CD14-positive monocyte (primary cell): ENCODE measurements at regions not wholly inside any gene's neighbourhood (a gene's known extent, or its start where the extent isn't known, plus 50 kb on each side); places are given as distances from the start of the nearest gene placed in this dataset.

ENCODE experiments used
- DNase-seq, 3 donors: peaks; one replicate each; pipeline ENCODE4 v3.0.0-alpha.2; 2011 to 2022
- H2AFZ ChIP-seq: 2 replicates; pipeline ENCODE4 v1.6.0; 2012; ENCODE audit warnings: mild to moderate bottlenecking, low read depth, low read length, inconsistent platforms; ENCODE audit not compliant: insufficient read depth, poor library complexity, severe bottlenecking
- H3K27ac ChIP-seq, 2 donors: 1 replicate in 1 of 2; 2 replicates in 1 of 2; pipeline ENCODE4 v1.5.1; 2012 to 2013; ENCODE audit warnings: low read length in 2 of 2, control low read depth in 1 of 2, inconsistent platforms in 1 of 2, low read depth in 1 of 2, mild to moderate bottlenecking in 1 of 2
- H3K27me3 ChIP-seq, 2 donors: one replicate each; pipeline versions ENCODE4 v1.6.0 to v1.6.1; 2011 to 2013; ENCODE audit warnings: low read length in 2 of 2; ENCODE audit not compliant: control insufficient read depth in 2 of 2, insufficient read depth in 2 of 2
- H3K36me3 ChIP-seq, 2 donors: replicated peaks in 1 of 2; 1 replicate in 1 of 2; 2 replicates in 1 of 2; pipeline versions ENCODE4 v1.5.1 to v1.6.1; 2012 to 2013; ENCODE audit warnings: low read length in 2 of 2, control low read depth in 1 of 2, inconsistent platforms in 1 of 2, mild to moderate bottlenecking in 1 of 2; ENCODE audit not compliant: insufficient read depth in 2 of 2, control insufficient read depth in 1 of 2
- H3K4me1 ChIP-seq, 2 donors: 1 replicate in 1 of 2; 2 replicates in 1 of 2; pipeline versions ENCODE4 v1.5.1 to v1.6.1; 2012 to 2013; ENCODE audit warnings: low read length in 2 of 2, control low read depth in 1 of 2, inconsistent platforms in 1 of 2, mild to moderate bottlenecking in 1 of 2, moderate library complexity in 1 of 2; ENCODE audit not compliant: insufficient read depth in 2 of 2, control insufficient read depth in 1 of 2
- H3K4me2 ChIP-seq: replicated peaks from 2 replicates; pipeline ENCODE3; 2012; ENCODE audit warnings: low read length, moderate library complexity, mild to moderate bottlenecking; ENCODE audit not compliant: poor library complexity, severe bottlenecking; ENCODE audit errors: extremely low read depth
- H3K4me3 ChIP-seq, 3 experiments: fragments of 200-600 bp in 1 of 3; sonication (generic) in 1 of 3; replicated peaks in 1 of 3; 1 replicate in 2 of 3; 2 replicates in 1 of 3; pipeline ENCODE4 v1.5.1; 2011 to 2013; ENCODE audit warnings: low read length in 3 of 3, mild to moderate bottlenecking in 3 of 3, control low read depth in 2 of 3, low read depth in 2 of 3, inconsistent platforms in 1 of 3, moderate library complexity in 1 of 3
- H3K79me2 ChIP-seq: 2 replicates; pipeline ENCODE4 v1.6.0; 2012; ENCODE audit warnings: mild to moderate bottlenecking, control low read depth, inconsistent platforms, low read length, moderate library complexity; ENCODE audit not compliant: insufficient read depth
- H3K9ac ChIP-seq: 2 replicates; pipeline ENCODE4 v1.6.0; 2017; ENCODE audit warnings: low read length, mild to moderate bottlenecking; ENCODE audit not compliant: insufficient read depth, poor library complexity, severe bottlenecking
- H3K9me3 ChIP-seq, 2 donors: replicated peaks in 1 of 2; 1 replicate in 1 of 2; 2 replicates in 1 of 2; pipeline versions ENCODE4 v1.5.1 to v1.6.1; 2012 to 2013; ENCODE audit warnings: low read length in 2 of 2, control low read depth in 1 of 2; ENCODE audit not compliant: control insufficient read depth in 1 of 2, insufficient read depth in 1 of 2
- H4K20me1 ChIP-seq: 2 replicates; pipeline ENCODE4 v1.6.0; 2012; ENCODE audit warnings: mild to moderate bottlenecking, low read length, control low read depth, moderate library complexity; ENCODE audit not compliant: insufficient read depth
- H3K27ac Mint-ChIP-seq, 7 donors: one replicate each; pipeline ENCODE4 v1.8.0; 2020; ENCODE audit warnings: mild to moderate bottlenecking in 7 of 7, mixed read lengths in 7 of 7, moderate library complexity in 6 of 7, inconsistent platforms in 2 of 7
- H3K27me3 Mint-ChIP-seq, 3 donors: one replicate each; pipeline ENCODE4 v1.8.0; 2021 to 2022; ENCODE audit warnings: low read depth in 3 of 3, mild to moderate bottlenecking in 3 of 3, mixed read lengths in 3 of 3, moderate library complexity in 3 of 3, inconsistent platforms in 1 of 3
- H3K36me3 Mint-ChIP-seq, 2 donors: one replicate each; pipeline ENCODE4 v1.8.0; 2020; ENCODE audit warnings: mixed read lengths in 2 of 2, inconsistent platforms in 1 of 2, mild to moderate bottlenecking in 1 of 2
- H3K4me1 Mint-ChIP-seq: one replicate; pipeline ENCODE4 v1.8.0; 2020; ENCODE audit warnings: mild to moderate bottlenecking, mixed read lengths
- H3K4me3 Mint-ChIP-seq, 2 donors: one replicate each; pipeline ENCODE4 v1.8.0; 2020; ENCODE audit warnings: mild to moderate bottlenecking in 2 of 2, mixed read lengths in 2 of 2, moderate library complexity in 1 of 2
- H3K9me3 Mint-ChIP-seq, 7 donors: one replicate each; pipeline ENCODE4 v1.8.0; 2020 to 2022; ENCODE audit warnings: mixed read lengths in 7 of 7, mild to moderate bottlenecking in 6 of 7, moderate library complexity in 6 of 7, inconsistent platforms in 2 of 7
- WGBS: methylation state at CpG from one replicate; pipeline ENCODE4 v1.1.5; 2013; ENCODE audit warnings: missing lambda C conversion rate; ENCODE audit not compliant: insufficient coverage; 5-methylcytosine and 5-hydroxymethylcytosine counted together
- intact Hi-C, 2 donors: fragments of 100-400 bp; cut with micrococcal nuclease; formaldehyde crosslinking; loops; one replicate each; pipeline versions ENCODE4 v1.15.0 to v1.15.1; 2023
- TF ChIP-seq, protein P1 (sequence below): fragments of 200-600 bp; IDR thresholded peaks from one replicate; pipeline ENCODE4 v1.8.0; 2022; ENCODE audit warnings: antibody characterized with exemption, mild to moderate bottlenecking

- H3K9me3 ChIP-seq = no peaks in the 10 kb centered on the region
- 100% methylated on average over 1 of the region's 4 CpGs for WGBS
- no peak overlapping the region for H3K4me3 ChIP-seq
- no peak overlapping the region for H3K9ac ChIP-seq
- H3K27me3 ChIP-seq = no peaks in the 10 kb centered on the region
- Mint-ChIP-seq H3K9me3 (peaks cover 0 to 6% (median 3%) of the 10 kb centered on the region in 7 donors), H3K36me3 (no peaks in the 10 kb centered on the region), H3K4me1 (no peaks in the 10 kb centered on the region), H3K27me3 (no peaks in the 10 kb centered on the region), H3K4me3 (no peak overlapping the region), H3K27ac (no peak overlapping the region)
- no peak overlapping the region for H3K27ac ChIP-seq
- intact Hi-C loops = no loop called here
- DNase-seq = no peak
- no peaks in the 10 kb centered on the region for H3K36me3 ChIP-seq
- no peaks in the 10 kb centered on the region for H3K79me2 ChIP-seq
- H3K4me2 ChIP-seq = no peak overlapping the region
- H2AFZ ChIP-seq = no peak overlapping the region
- H3K4me1 ChIP-seq = no peaks in the 10 kb centered on the region
- TF ChIP-seq, protein P1, sequence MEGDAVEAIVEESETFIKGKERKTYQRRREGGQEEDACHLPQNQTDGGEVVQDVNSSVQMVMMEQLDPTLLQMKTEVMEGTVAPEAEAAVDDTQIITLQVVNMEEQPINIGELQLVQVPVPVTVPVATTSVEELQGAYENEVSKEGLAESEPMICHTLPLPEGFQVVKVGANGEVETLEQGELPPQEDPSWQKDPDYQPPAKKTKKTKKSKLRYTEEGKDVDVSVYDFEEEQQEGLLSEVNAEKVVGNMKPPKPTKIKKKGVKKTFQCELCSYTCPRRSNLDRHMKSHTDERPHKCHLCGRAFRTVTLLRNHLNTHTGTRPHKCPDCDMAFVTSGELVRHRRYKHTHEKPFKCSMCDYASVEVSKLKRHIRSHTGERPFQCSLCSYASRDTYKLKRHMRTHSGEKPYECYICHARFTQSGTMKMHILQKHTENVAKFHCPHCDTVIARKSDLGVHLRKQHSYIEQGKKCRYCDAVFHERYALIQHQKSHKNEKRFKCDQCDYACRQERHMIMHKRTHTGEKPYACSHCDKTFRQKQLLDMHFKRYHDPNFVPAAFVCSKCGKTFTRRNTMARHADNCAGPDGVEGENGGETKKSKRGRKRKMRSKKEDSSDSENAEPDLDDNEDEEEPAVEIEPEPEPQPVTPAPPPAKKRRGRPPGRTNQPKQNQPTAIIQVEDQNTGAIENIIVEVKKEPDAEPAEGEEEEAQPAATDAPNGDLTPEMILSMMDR = no peak
- H4K20me1 ChIP-seq = no peaks in the 10 kb centered on the region
Observed at GRCh38 chr5:117837786-117838185, 1150.6 kb downstream of the DTWD2 start.

- H3K27me3 Mint-ChIP-seq = peaks cover 0 to 4% (median 0%) of the 10 kb centered on the region in 3 donors
- no peak overlapping the region for H2AFZ ChIP-seq
- no peaks in the 10 kb centered on the region for H3K4me1 ChIP-seq
- no peaks in the 10 kb centered on the region for H4K20me1 ChIP-seq
- no peaks in the 10 kb centered on the region for H3K79me2 ChIP-seq
- no peaks in the 10 kb centered on the region for H3K27me3 ChIP-seq
- WGBS = 92% methylated on average over 2 of the region's 4 CpGs
- no peaks in the 10 kb centered on the region for H3K36me3 ChIP-seq
- no peak overlapping the region for H3K4me3 ChIP-seq
- intact Hi-C loops = no loop called here
- no peak overlapping the region for H3K9ac ChIP-seq
- no peak overlapping the region for H3K4me3 Mint-ChIP-seq
- no peak for DNase-seq
- H3K9me3 ChIP-seq = peaks cover 0 to 15% of the 10 kb centered on the region in 2 donors
- no peak overlapping the region for H3K27ac Mint-ChIP-seq
- H3K4me1 Mint-ChIP-seq = no peaks in the 10 kb centered on the region
- H3K36me3 Mint-ChIP-seq = no peaks in the 10 kb centered on the region
- H3K4me2 ChIP-seq = no peak overlapping the region
- H3K27ac ChIP-seq = no peak overlapping the region
- TF ChIP-seq, protein P1 = no peak
- peaks cover 0 to 15% (median 9%) of the 10 kb centered on the region in 7 donors for H3K9me3 Mint-ChIP-seq
Observed at GRCh38 chr5:117833691-117834090, 1154.7 kb downstream of the DTWD2 start.
